ENCODE measurements at regions not wholly inside any gene's neighbourhood (a gene's known extent, or its start where the extent isn't known, plus 50 kb on each side); places are given as distances from the start of the nearest gene placed in this dataset.

- POLR2A ChIA-PET: no interaction called here
Observed at GRCh38 chr6:50361641-50362331, 312.1 kb upstream of the DEFB112 start.

GRCh38 chr6:50362706-50363105 lies 313.0 kb upstream of the DEFB112 start:
- no peaks in the 10 kb centered on the region for H3K36me3 ChIP-seq (ENCODE audit: control insufficient read depth, insufficient read depth, low read length)
- in situ Hi-C loops (cut with HindIII; ENCODE audit: low pct_unique_long_range_greater_than_20kb, low sequenced_read_pairs) (no loop called here), intact Hi-C loops (cut with micrococcal nuclease; ENCODE audit: unreplicated experiment) (no loop called here)
- no peaks in the 10 kb centered on the region for H3K9me3 ChIP-seq (ENCODE audit: control insufficient read depth, insufficient read depth, low read depth, low read length)
- POLR2A ChIA-PET: no interaction called here
- no peak for DNase-seq (ENCODE audit: low read depth, low spot score)
- TF ChIP-seq SIN3A (IDR thresholded peaks at IDR 0.05; ENCODE audit: borderline replicate concordance, insufficient read depth, low read depth, low read length): no peak
- no peak for TF ChIP-seq POLR2AphosphoS5 (IDR thresholded peaks at IDR 0.05; ENCODE audit: low read depth, low read length)
- no peak for TF ChIP-seq REST (IDR thresholded peaks at IDR 0.05; ENCODE audit: insufficient read depth in 1 of 2, low read depth in 2 of 2, low read length in 1 of 2)
- no peak for TF ChIP-seq TCF7L2 (IDR thresholded peaks at IDR 0.05; ENCODE audit: low read depth, low read length)
- no peak for TF ChIP-seq CTCF (IDR thresholded peaks at IDR 0.05)
- H3K27me3 ChIP-seq (ENCODE audit: control insufficient read depth, insufficient read depth, low read length): no peaks in the 10 kb centered on the region
- no peak overlapping the region for H3K4me3 ChIP-seq (ENCODE audit: low read depth in 2 of 2, low read length in 2 of 2)
- no peak overlapping the region for H3K27ac ChIP-seq (ENCODE audit: low read length)
- no TSS peak for BruUV-seq (replicated peaks)
- H3K4me1 ChIP-seq (ENCODE audit: control insufficient read depth, insufficient read depth, low read length): no peaks in the 10 kb centered on the region
- CTCF ChIA-PET: no interaction called here
- no peak for ATAC-seq

More at GRCh38 chr6:50361641-50362331, 312.1 kb upstream of the DEFB112 start:
- no TSS peak for BruUV-seq (replicated peaks)
- Histone ChIP-seq H3K4me1 (ENCODE audit: control insufficient read depth, insufficient read depth, low read length) (no peaks in the 10 kb centered on the region), H3K36me3 (ENCODE audit: control insufficient read depth, insufficient read depth, low read length) (no peaks in the 10 kb centered on the region), H3K27me3 (ENCODE audit: control insufficient read depth, insufficient read depth, low read length) (no peaks in the 10 kb centered on the region), H3K4me3 (ENCODE audit: low read depth in 2 of 2, low read length in 2 of 2) (no peak overlapping the region), H3K9me3 (ENCODE audit: control insufficient read depth, insufficient read depth, low read depth, low read length) (no peaks in the 10 kb centered on the region), H3K27ac (ENCODE audit: low read length) (no peak overlapping the region)
- TF ChIP-seq SIN3A (IDR thresholded peaks at IDR 0.05; ENCODE audit: borderline replicate concordance, insufficient read depth, low read depth, low read length) (no peak), TCF7L2 (IDR thresholded peaks at IDR 0.05; ENCODE audit: low read depth, low read length) (no peak), REST (IDR thresholded peaks at IDR 0.05; ENCODE audit: insufficient read depth in 1 of 2, low read depth in 2 of 2, low read length in 1 of 2) (no peak), CTCF (IDR thresholded peaks at IDR 0.05) (no peak), POLR2AphosphoS5 (IDR thresholded peaks at IDR 0.05; ENCODE audit: low read depth, low read length) (no peak)
- intact Hi-C loops (cut with micrococcal nuclease; ENCODE audit: unreplicated experiment): no loop called here
- DNase-seq (ENCODE audit: low read depth, low spot score) (no peak), ATAC-seq (no peak)
- CTCF ChIA-PET: no interaction called here
- in situ Hi-C loops (cut with HindIII; ENCODE audit: low pct_unique_long_range_greater_than_20kb, low sequenced_read_pairs): no loop called here
